GM12872 (cell line): ENCODE measurements at regions not wholly inside any gene's neighbourhood (a gene's known extent, or its start where the extent isn't known, plus 50 kb on each side); places are given as distances from the start of the nearest gene placed in this dataset.

ENCODE experiments used
- CTCF ChIP-seq: IDR thresholded peaks from 3 replicates; pipeline ENCODE4 v1.5.1; 2011; ENCODE audit warnings: low read depth, mild to moderate bottlenecking, low read length, moderate library complexity; ENCODE audit not compliant: insufficient read depth

GRCh38 chr3:6074952-6075351, 786.0 kb upstream of the GRM7 start:
- TF ChIP-seq CTCF, result no peak

GRCh38 chr3:6078436-6078835, 782.5 kb upstream of the GRM7 start:
- no peak for TF ChIP-seq CTCF

- no peak for TF ChIP-seq CTCF
Measured at GRCh38 chr3:6079011-6079410, 781.9 kb upstream of the GRM7 start.

GRCh38 chr3:6079561-6080179, 781.2 kb upstream of the GRM7 start:
- no peak for TF ChIP-seq CTCF

GRCh38 chr3:6088433-6088832, 772.5 kb upstream of the GRM7 start:
- no peak for TF ChIP-seq CTCF

- no peak for TF ChIP-seq CTCF
Measured at GRCh38 chr3:6089780-6090179, 771.1 kb upstream of the GRM7 start.

- TF ChIP-seq CTCF, result no peak
Measured at GRCh38 chr3:6091262-6091661, 769.7 kb upstream of the GRM7 start.
